SK-N-SH (cell line): ENCODE measurements at regions not wholly inside any gene's neighbourhood (a gene's known extent, or its start where the extent isn't known, plus 50 kb on each side); places are given as distances from the start of the nearest gene placed in this dataset.

Experiments
- CTCF ChIA-PET: fragments of 300-600, 350-600 bp; formaldehyde crosslinking; extraction: SDS; loops from one replicate; lab custom pipeline; 2021; lab: Yijun Ruan, JAX
- POLR2A ChIA-PET: fragments of 350-600 bp; sonication (Branson Sonifier 250); formaldehyde crosslinking; extraction: SDS; loops from one replicate; lab custom pipeline; 2020; ENCODE audit warnings: antibody characterized with exemption, inconsistent platforms; lab: Yijun Ruan, JAX
- DNase-seq: peaks from one replicate; pipeline ENCODE4 v3.0.0; 2012
- H2AFZ ChIP-seq: fragments of 200-600 bp; sonication (generic); 2 replicates; pipeline ENCODE4 v1.8.1; 2016; ENCODE audit warnings: antibody characterized with exemption, mild to moderate bottlenecking, low read depth
- H3F3A ChIP-seq: fragments of 200-600 bp; sonication (generic); replicated peaks from 2 replicates; pipeline ENCODE3; 2016; ENCODE audit warnings: antibody characterized with exemption, mild to moderate bottlenecking; ENCODE audit not compliant: insufficient read depth
- H3K27ac ChIP-seq, 2 experiments: fragments of 200-500 bp in 1 of 2; fragments of 200-600 bp in 1 of 2; sonication (Bioruptor generic) in 1 of 2; sonication (generic), shearing (Covaris generic) in 1 of 2; 2 replicates each; pipeline versions ENCODE4 v1.5.1 to v1.6.1; 2014 to 2016; ENCODE audit warnings: low read depth in 2 of 2, inconsistent platforms in 1 of 2, low read length in 1 of 2, mild to moderate bottlenecking in 1 of 2, mixed read lengths in 1 of 2
- H3K27me3 ChIP-seq: fragments of 200-600 bp; sonication (generic), shearing (Covaris generic); 2 replicates; pipeline ENCODE4 v1.6.1; 2016; ENCODE audit warnings: mixed run types; ENCODE audit not compliant: insufficient read depth
- H3K36me3 ChIP-seq, 2 experiments: fragments of 200-500 bp in 1 of 2; fragments of 200-600 bp in 1 of 2; sonication (Bioruptor generic) in 1 of 2; sonication (generic) in 1 of 2; replicated peaks in 1 of 2; 2 replicates each; pipeline versions ENCODE3 to v1.5.1; 2014 to 2016; ENCODE audit warnings: low read length in 1 of 2, mild to moderate bottlenecking in 1 of 2; ENCODE audit not compliant: insufficient read depth in 2 of 2, control insufficient read depth in 1 of 2
- H3K4me1 ChIP-seq, 2 experiments: fragments of 200-500 bp in 1 of 2; fragments of 200-600 bp in 1 of 2; sonication (Bioruptor generic) in 1 of 2; sonication (generic), shearing (Covaris generic) in 1 of 2; 2 replicates each; pipeline versions ENCODE4 v1.5.1 to v1.6.1; 2014 to 2016; ENCODE audit warnings: low read depth in 1 of 2, low read length in 1 of 2, mixed run types in 1 of 2; ENCODE audit not compliant: insufficient read depth in 2 of 2, control insufficient read depth in 1 of 2
- H3K4me2 ChIP-seq: fragments of 200-600 bp; sonication (generic), shearing (Covaris generic); 2 replicates; pipeline ENCODE4 v1.6.1; 2017; ENCODE audit warnings: mixed run types
- H3K4me3 ChIP-seq, 2 experiments: fragments of 200-500 bp in 1 of 2; fragments of 200-600 bp in 1 of 2; sonication (Bioruptor generic) in 1 of 2; sonication (generic), shearing (Covaris generic) in 1 of 2; 2 replicates each; pipeline versions ENCODE4 v1.5.1 to v1.8.1; 2014 to 2016; ENCODE audit warnings: low read depth in 2 of 2, inconsistent platforms in 1 of 2, low read length in 1 of 2, mild to moderate bottlenecking in 1 of 2, mixed read lengths in 1 of 2, moderate library complexity in 1 of 2
- H3K79me2 ChIP-seq: fragments of 200-600 bp; sonication (generic); 2 replicates; pipeline ENCODE4 v1.8.1; 2017; ENCODE audit warnings: mild to moderate bottlenecking; ENCODE audit not compliant: insufficient read depth
- H3K9ac ChIP-seq: fragments of 200-600 bp; sonication (generic); 2 replicates; pipeline ENCODE4 v1.6.1; 2017; ENCODE audit warnings: mixed run types
- H3K9me2 ChIP-seq: fragments of 200-600 bp; sonication (generic); 2 replicates; pipeline ENCODE4 v1.6.1; 2017; ENCODE audit warnings: mixed run types
- H3K9me3 ChIP-seq: fragments of 200-600 bp; sonication (generic); 2 replicates; pipeline ENCODE4 v1.6.1; 2017; ENCODE audit warnings: mixed run types, mild to moderate bottlenecking, moderate library complexity
- H4K20me1 ChIP-seq: fragments of 200-600 bp; sonication (generic); 2 replicates; pipeline ENCODE4 v1.6.1; 2017; ENCODE audit warnings: mild to moderate bottlenecking, mixed run types; ENCODE audit not compliant: insufficient read depth
- CHD2 ChIP-seq: fragments of 150-350 bp; IDR thresholded peaks from 2 replicates; pipeline ENCODE4 v1.6.1; 2018; ENCODE audit warnings: low read length; ENCODE audit not compliant: partially characterized antibody
- ELF1 ChIP-seq: IDR thresholded peaks from 2 replicates; pipeline ENCODE4 v1.4.0; 2012
- EP300 ChIP-seq, 2 experiments: IDR thresholded peaks; 2 replicates each; pipeline versions ENCODE4 v1.4.0 to v1.6.1; 2012; ENCODE audit warnings: borderline replicate concordance in 1 of 2, low read depth in 1 of 2, low read length in 1 of 2
- EZH2phosphoT487 ChIP-seq: fragments of 200-600 bp; sonication (generic); IDR thresholded peaks from 2 replicates; pipeline ENCODE4 v1.6.1; 2017; ENCODE audit warnings: low read depth, mixed run types, mild to moderate bottlenecking, antibody characterized with exemption, moderate library complexity, borderline replicate concordance
- FOSL2 ChIP-seq: IDR thresholded peaks from 2 replicates; pipeline ENCODE4 v1.4.0; 2012; ENCODE audit warnings: low read depth, mild to moderate bottlenecking, moderate library complexity, borderline replicate concordance
- FOXJ3 ChIP-seq: sonication (generic); formaldehyde crosslinking; IDR thresholded peaks from 2 replicates; pipeline ENCODE4 v1.5.1; 2020; ENCODE audit warnings: mild to moderate bottlenecking, missing genetic modification reagents
- FOXM1 ChIP-seq: IDR thresholded peaks from 2 replicates; pipeline ENCODE4 v1.4.0; 2012; ENCODE audit warnings: low read depth, mild to moderate bottlenecking
- GATA2 ChIP-seq: sonication (generic); formaldehyde crosslinking; IDR thresholded peaks from 2 replicates; pipeline ENCODE4 v1.5.0; 2020; ENCODE audit warnings: mild to moderate bottlenecking, missing genetic modification reagents
- IRF3 ChIP-seq: fragments of 150-350 bp; IDR thresholded peaks from 2 replicates; pipeline ENCODE4 v1.6.1; 2016; ENCODE audit warnings: mild to moderate bottlenecking, low read depth, low read length
- MXI1 ChIP-seq: IDR thresholded peaks from 2 replicates; pipeline ENCODE4 v1.6.1; 2012; ENCODE audit warnings: mild to moderate bottlenecking, low read depth, low read length, improper control_type of control experiment
- NRF1 ChIP-seq: IDR thresholded peaks from 2 replicates; pipeline ENCODE4 v1.6.1; 2012; ENCODE audit warnings: low read depth, mild to moderate bottlenecking, low read length
- POLR2AphosphoS5 ChIP-seq: IDR thresholded peaks from 2 replicates; pipeline ENCODE4 v1.6.1; 2012; ENCODE audit warnings: low read depth, low read length
- RAD21 ChIP-seq: IDR thresholded peaks from 2 replicates; pipeline ENCODE4 v1.6.1; 2012; ENCODE audit warnings: mild to moderate bottlenecking, low read length
- RCOR1 ChIP-seq: fragments of 150-350 bp; IDR thresholded peaks from 2 replicates; pipeline ENCODE4 v1.6.1; 2017; ENCODE audit warnings: antibody characterized with exemption, low read length
- RFX5 ChIP-seq: IDR thresholded peaks from 2 replicates; pipeline ENCODE4 v1.6.1; 2012; ENCODE audit warnings: mild to moderate bottlenecking, improper control_type of control experiment, low read length
- RXRA ChIP-seq: IDR thresholded peaks from 2 replicates; pipeline ENCODE4 v1.4.0; 2012; ENCODE audit warnings: low read depth, mild to moderate bottlenecking, borderline replicate concordance
- SIN3A ChIP-seq: IDR thresholded peaks from 2 replicates; pipeline ENCODE4 v1.6.1; 2012; ENCODE audit warnings: low read depth, mild to moderate bottlenecking, low read length, moderate library complexity, borderline replicate concordance
- TCF12 ChIP-seq: IDR thresholded peaks from 2 replicates; pipeline ENCODE4 v1.4.0; 2012
- TEAD4 ChIP-seq: IDR thresholded peaks from 2 replicates; pipeline ENCODE4 v1.4.0; 2012; ENCODE audit warnings: mild to moderate bottlenecking, borderline replicate concordance; ENCODE audit not compliant: insufficient read depth
- YY1 ChIP-seq: IDR thresholded peaks from 2 replicates; pipeline ENCODE4 v1.4.0; 2012; ENCODE audit warnings: low read depth, mild to moderate bottlenecking
- ZBTB33 ChIP-seq: IDR thresholded peaks from 2 replicates; pipeline ENCODE4 v1.4.0; 2012; ENCODE audit warnings: low read depth, borderline replicate concordance
- WGBS: methylation state at CpG from one replicate; pipeline ENCODE4 v1.1.6; 2017; ENCODE audit warnings: low lambda C conversion rate; 5-methylcytosine and 5-hydroxymethylcytosine counted together

GRCh38 chr7:136665878-136666509 lies 202.5 kb upstream of the CHRM2 start:
- CTCF ChIA-PET, result interaction anchor here (0.9 to 1.4 kb wide), 2 partner anchors 9 to 22 kb away, joined by 3 to 6 read pairs; no protein-coding TSS in a partner anchor

GRCh38 chr7:136664537-136664936 lies 203.9 kb upstream of the CHRM2 start:
- CTCF ChIA-PET, result interaction anchor here (2.4 kb wide), 1 partner anchor 23 kb away, joined by 5 read pairs; no protein-coding TSS in a partner anchor
- TF ChIP-seq FOXM1, result no peak
- no peak for TF ChIP-seq ELF1
- TF ChIP-seq FOSL2, result no peak
- no peak for TF ChIP-seq RCOR1
- no peak for TF ChIP-seq RFX5
- TF ChIP-seq TEAD4, result no peak
- no peak for TF ChIP-seq FOXJ3 (CRISPR knock-in tag)
- TF ChIP-seq POLR2AphosphoS5, result no peak
- no peak for TF ChIP-seq IRF3
- no peak for TF ChIP-seq CHD2
- TF ChIP-seq EZH2phosphoT487, result no peak
- TF ChIP-seq RXRA, result no peak
- TF ChIP-seq NRF1, result no peak
- TF ChIP-seq, all 33 proteins: peak for 0
- no peaks in the 10 kb centered on the region for H4K20me1 ChIP-seq
- no peak overlapping the region for H3K27ac ChIP-seq
- 0 out of 2 replicates have a peak, but pooled peaks cover 9% of the 10 kb centered on the region for H3K9me3 ChIP-seq
- no peaks in the 10 kb centered on the region for H3K36me3 ChIP-seq
- peaks cover 0 to 3% of the 10 kb centered on the region in 2 experiments; a peak in 1 of 4 replicates for H3K4me1 ChIP-seq
- H3K4me2 ChIP-seq, result no peak overlapping the region
- H3K27me3 ChIP-seq, result no peaks in the 10 kb centered on the region
- POLR2A ChIA-PET, result no interaction called here
- 9% methylated on average over 1 of the region's 1 CpG for WGBS
- no peak overlapping the region for H3K9ac ChIP-seq
- no peak overlapping the region for H2AFZ ChIP-seq
- no peak for DNase-seq
- no peaks in the 10 kb centered on the region for H3K79me2 ChIP-seq
- no peaks in the 10 kb centered on the region for H3F3A ChIP-seq
- H3K9me2 ChIP-seq, result peaks cover 7% of the 10 kb centered on the region; the same call in 1 of the 2 replicates
- H3K4me3 ChIP-seq, result no peak overlapping the region

More at GRCh38 chr7:136665878-136666509, 202.5 kb upstream of the CHRM2 start:
- Histone ChIP-seq H4K20me1 (no peaks in the 10 kb centered on the region), H3K9me2 (peaks cover 10% of the 10 kb centered on the region; the same call in 1 of the 2 replicates), H3F3A (no peaks in the 10 kb centered on the region), H3K27me3 (no peaks in the 10 kb centered on the region), H3K79me2 (no peaks in the 10 kb centered on the region), H3K27ac (peak overlapping the region in 1 of 2 experiments; percentile 45; a peak in 2 of 4 replicates), H3K4me1 (peaks cover 0 to 3% of the 10 kb centered on the region in 2 experiments; a peak in 1 of 4 replicates), H3K9ac (no peak overlapping the region), H3K9me3 (0 out of 2 replicates have a peak, but pooled peaks cover 9% of the 10 kb centered on the region), H2AFZ (no peak overlapping the region), H3K4me2 (no peak overlapping the region), H3K4me3 (no peak overlapping the region), H3K36me3 (no peaks in the 10 kb centered on the region)
- DNase-seq, result peak; percentile 26
- POLR2A ChIA-PET, result interaction anchor here (0.8 kb wide), 1 partner anchor 19 kb away, joined by 3 read pairs; no protein-coding TSS in a partner anchor
- 10% methylated on average over 5 of the region's 5 CpGs for WGBS
- TF ChIP-seq TCF12 (0 out of 2 replicates have a peak, but pooled peaks have one; percentile 10), RAD21 (peak; percentile 38), YY1 (no peak), EP300 (IDR thresholded peaks at IDR 0.05; ENCODE audit: borderline replicate concordance in 1 of 2, low read depth in 1 of 2, low read length in 1 of 2) (peak in 1 of 2 experiments; percentile 89; a peak in 2 of 4 replicates), GATA2 (CRISPR knock-in tag) (peak; percentile 81), FOXJ3 (CRISPR knock-in tag) (peak; percentile 63; the same call in 1 of the 2 replicates), RCOR1 (peak; percentile 72), CHD2 (peak; percentile 77), ZBTB33 (no peak), SIN3A (no peak), MXI1 (0 out of 2 replicates have a peak, but pooled peaks have one; percentile 9)
